Ishikawa (cell line): ENCODE measurements at regions not wholly inside any gene's neighbourhood (a gene's known extent, or its start where the extent isn't known, plus 50 kb on each side); places are given as distances from the start of the nearest gene placed in this dataset.

Experiments used
- CREB1 ChIP-seq: IDR thresholded peaks from 2 replicates; pipeline ENCODE4 v1.6.1; 2012; ENCODE audit warnings: low read depth
- EP300 ChIP-seq: IDR thresholded peaks from 2 replicates; pipeline ENCODE4 v1.6.1; 2012; ENCODE audit warnings: borderline replicate concordance
- RAD21 ChIP-seq: IDR thresholded peaks from 2 replicates; pipeline ENCODE4 v1.6.1; 2012; ENCODE audit warnings: low read depth
- TAF1 ChIP-seq: IDR thresholded peaks from 2 replicates; pipeline ENCODE4 v1.6.1; 2012; ENCODE audit warnings: low read depth, mild to moderate bottlenecking
- TCF12 ChIP-seq: IDR thresholded peaks from 2 replicates; pipeline ENCODE4 v1.6.1; 2012; ENCODE audit warnings: low read depth

- no peak for TF ChIP-seq EP300
- no peak for TF ChIP-seq CREB1
- TF ChIP-seq TAF1, result no peak
- no peak for TF ChIP-seq TCF12
- no peak for TF ChIP-seq RAD21
Measured at GRCh38 chr5:129378961-129379360, 81.1 kb upstream of the ADAMTS19 start.
